GM23338 (cell line): ENCODE measurements at regions not wholly inside any gene's neighbourhood (a gene's known extent, or its start where the extent isn't known, plus 50 kb on each side); places are given as distances from the start of the nearest gene placed in this dataset.

Experiments used
- CTCF ChIP-seq, 2 experiments: fragments of 200-600 bp in 1 of 2; sonication (generic) in 1 of 2; conservative IDR thresholded peaks; 2 replicates each; pipeline versions ENCODE4 v1.5.1 to v1.6.1; 2016 to 2017; ENCODE audit warnings: antibody characterized with exemption in 2 of 2, low read depth in 2 of 2, mild to moderate bottlenecking in 2 of 2, moderate library complexity in 1 of 2
- ETS1 ChIP-seq: IDR thresholded peaks from 2 replicates; pipeline ENCODE4 v1.6.1; 2016; ENCODE audit warnings: antibody characterized with exemption
- EZH2 ChIP-seq: fragments of 200-600 bp; sonication (generic); IDR thresholded peaks from one replicate; pipeline ENCODE4 v1.8.0; 2017; ENCODE audit warnings: antibody characterized with exemption, mild to moderate bottlenecking, low read depth; ENCODE audit not compliant: unreplicated experiment
- JUNB ChIP-seq: IDR thresholded peaks from one replicate; pipeline ENCODE4 v1.6.1; 2016; ENCODE audit warnings: antibody characterized with exemption; ENCODE audit not compliant: unreplicated experiment
- POLR2AphosphoS5 ChIP-seq: IDR thresholded peaks from 2 replicates; pipeline ENCODE4 v1.6.1; 2016; ENCODE audit warnings: antibody characterized with exemption, low read depth
- ZNF114 ChIP-seq: fragments of 250-450 bp; sonication (Bioruptor Pico); IDR thresholded peaks from 2 replicates; pipeline ENCODE4 v1.5.0; 2020; ENCODE audit warnings: mild to moderate bottlenecking, moderate library complexity
- ZNF331 ChIP-seq: fragments of 250-450 bp; sonication (Bioruptor Pico); IDR thresholded peaks from 2 replicates; pipeline ENCODE4 v1.5.0; 2020; ENCODE audit warnings: low read depth, mild to moderate bottlenecking, moderate library complexity
- ZNF462 ChIP-seq: fragments of 250-450 bp; sonication (Bioruptor Pico); IDR thresholded peaks from 2 replicates; pipeline ENCODE4 v1.5.0; 2020; ENCODE audit warnings: mild to moderate bottlenecking, moderate library complexity

- TF ChIP-seq ZNF462 (no peak), ZNF114 (CRISPR knock-in tag) (no peak), ETS1 (no peak), ZNF331 (no peak), EZH2 (no peak), CTCF (conservative IDR thresholded peaks at IDR 0.05; ENCODE audit: low read depth in 2 of 2) (no peak), JUNB (no peak), POLR2AphosphoS5 (no peak)
These were observed 109.3 kb upstream of the MSX1 start (continued) for GRCh38 chr4:4750187-4750586.
